ENCODE measurements at regions not wholly inside any gene's neighbourhood (a gene's known extent, or its start where the extent isn't known, plus 50 kb on each side); places are given as distances from the start of the nearest gene placed in this dataset.

DNA sequence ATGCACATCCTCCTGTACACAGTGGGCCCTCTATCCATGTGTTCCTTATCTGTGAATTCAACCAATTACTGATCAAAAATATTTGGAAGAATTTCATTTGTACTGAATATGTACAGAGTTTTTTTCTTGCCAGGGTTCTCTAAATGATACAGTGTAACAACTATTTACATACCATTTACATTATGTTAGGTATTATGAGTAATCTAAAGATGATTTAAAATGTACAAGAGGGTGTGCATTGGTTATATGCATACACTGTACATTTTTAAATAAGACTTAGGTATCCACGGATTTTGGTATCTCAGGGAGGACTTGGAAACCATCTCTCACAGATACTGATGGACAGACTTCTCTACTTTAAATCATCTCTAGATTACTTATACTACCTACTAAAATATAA is 1333.9 kb downstream of the PCDH18 start:
- intact Hi-C loops (cut with DNase I) = no loop called here
- no peaks in the 10 kb centered on the region for H3K36me3 ChIP-seq
- DNase-seq = no peak
- H3K27ac ChIP-seq = no peak overlapping the region
- no peaks in the 10 kb centered on the region for H3K4me1 ChIP-seq
- TF ChIP-seq EP300 (IDR thresholded peaks at IDR 0.05) (no peak), POLR2AphosphoS5 (IDR thresholded peaks at IDR 0.05) (no peak), POLR2A (IDR thresholded peaks at IDR 0.05) (no peak)
- TF ChIP-seq, protein P1, sequence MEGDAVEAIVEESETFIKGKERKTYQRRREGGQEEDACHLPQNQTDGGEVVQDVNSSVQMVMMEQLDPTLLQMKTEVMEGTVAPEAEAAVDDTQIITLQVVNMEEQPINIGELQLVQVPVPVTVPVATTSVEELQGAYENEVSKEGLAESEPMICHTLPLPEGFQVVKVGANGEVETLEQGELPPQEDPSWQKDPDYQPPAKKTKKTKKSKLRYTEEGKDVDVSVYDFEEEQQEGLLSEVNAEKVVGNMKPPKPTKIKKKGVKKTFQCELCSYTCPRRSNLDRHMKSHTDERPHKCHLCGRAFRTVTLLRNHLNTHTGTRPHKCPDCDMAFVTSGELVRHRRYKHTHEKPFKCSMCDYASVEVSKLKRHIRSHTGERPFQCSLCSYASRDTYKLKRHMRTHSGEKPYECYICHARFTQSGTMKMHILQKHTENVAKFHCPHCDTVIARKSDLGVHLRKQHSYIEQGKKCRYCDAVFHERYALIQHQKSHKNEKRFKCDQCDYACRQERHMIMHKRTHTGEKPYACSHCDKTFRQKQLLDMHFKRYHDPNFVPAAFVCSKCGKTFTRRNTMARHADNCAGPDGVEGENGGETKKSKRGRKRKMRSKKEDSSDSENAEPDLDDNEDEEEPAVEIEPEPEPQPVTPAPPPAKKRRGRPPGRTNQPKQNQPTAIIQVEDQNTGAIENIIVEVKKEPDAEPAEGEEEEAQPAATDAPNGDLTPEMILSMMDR (IDR thresholded peaks at IDR 0.05) = no peak
- no peak overlapping the region for H3K4me3 ChIP-seq
- WGBS, 2 donors = 81 to 85% methylated on average over 1 of the region's 1 CpG
- H3K9me3 ChIP-seq = no peaks in the 10 kb centered on the region
- H3K27me3 ChIP-seq = no peaks in the 10 kb centered on the region

DNA sequence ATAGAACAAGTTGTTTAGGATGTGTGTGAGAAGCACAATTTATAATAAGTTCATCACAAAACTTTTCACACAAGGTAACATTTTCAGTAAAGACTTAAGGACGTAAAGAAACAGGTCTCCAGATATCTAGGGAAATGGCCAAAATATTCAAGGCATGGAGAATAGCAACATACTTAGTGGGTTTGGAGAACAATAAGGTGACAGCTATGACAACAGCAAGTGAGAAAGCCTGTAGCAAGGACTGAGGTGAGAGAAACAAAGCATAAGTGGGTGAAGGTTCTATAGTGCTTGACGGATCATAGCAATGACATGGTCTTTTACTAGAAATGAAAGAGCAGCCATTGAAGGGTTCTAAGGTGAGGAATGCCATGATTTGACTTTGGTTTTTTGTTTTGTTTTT is 1337.3 kb downstream of the PCDH18 start:
- TF ChIP-seq, protein P1 (IDR thresholded peaks at IDR 0.05) = no peak
- TF ChIP-seq POLR2AphosphoS5 (IDR thresholded peaks at IDR 0.05) = no peak
- no peak for TF ChIP-seq POLR2A (IDR thresholded peaks at IDR 0.05)
- TF ChIP-seq EP300 (IDR thresholded peaks at IDR 0.05) = no peak
- H3K9me3 ChIP-seq = no peaks in the 10 kb centered on the region
- no peaks in the 10 kb centered on the region for H3K27me3 ChIP-seq
- H3K4me1 ChIP-seq = no peaks in the 10 kb centered on the region
- intact Hi-C loops (cut with DNase I) = no loop called here
- H3K4me3 ChIP-seq = no peak overlapping the region
- no peaks in the 10 kb centered on the region for H3K36me3 ChIP-seq
- 88 to 94% methylated on average over 2 of the region's 2 CpGs for WGBS, 2 donors
- no peak overlapping the region for H3K27ac ChIP-seq
- no peak for DNase-seq

DNA sequence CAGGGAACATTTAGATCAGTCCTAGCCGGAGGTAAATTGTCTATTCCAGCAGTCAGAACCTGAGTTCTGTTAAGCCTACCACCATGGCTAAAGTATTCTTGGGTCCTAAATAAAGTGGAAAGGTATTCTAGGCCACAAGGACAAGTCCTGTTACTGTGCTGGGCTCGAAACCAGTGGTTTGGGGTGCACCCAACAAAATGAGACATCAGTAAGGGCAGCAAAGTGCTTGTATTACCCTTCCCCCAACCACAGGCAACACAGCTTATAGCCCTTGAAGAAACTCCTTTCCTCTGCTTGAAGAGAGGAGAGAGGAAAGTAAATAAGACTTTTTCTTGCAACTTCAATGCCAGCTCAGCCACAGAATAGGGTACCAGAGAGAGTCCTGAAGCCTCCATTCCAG is 1345.6 kb downstream of the PCDH18 start:
- no peak for DNase-seq
- Histone ChIP-seq H3K36me3 (no peaks in the 10 kb centered on the region), H3K27me3 (no peaks in the 10 kb centered on the region), H3K4me1 (no peaks in the 10 kb centered on the region), H3K4me3 (no peak overlapping the region), H3K27ac (no peak overlapping the region), H3K9me3 (no peaks in the 10 kb centered on the region)
- TF ChIP-seq EP300 (IDR thresholded peaks at IDR 0.05) = no peak
- TF ChIP-seq, protein P1 (IDR thresholded peaks at IDR 0.05) = no peak
- TF ChIP-seq POLR2A (IDR thresholded peaks at IDR 0.05) = no peak
- no peak for TF ChIP-seq POLR2AphosphoS5 (IDR thresholded peaks at IDR 0.05)
- intact Hi-C loops (cut with DNase I) = no loop called here
- 72 to 77% methylated on average over 2 of the region's 2 CpGs for WGBS, 2 donors

DNA sequence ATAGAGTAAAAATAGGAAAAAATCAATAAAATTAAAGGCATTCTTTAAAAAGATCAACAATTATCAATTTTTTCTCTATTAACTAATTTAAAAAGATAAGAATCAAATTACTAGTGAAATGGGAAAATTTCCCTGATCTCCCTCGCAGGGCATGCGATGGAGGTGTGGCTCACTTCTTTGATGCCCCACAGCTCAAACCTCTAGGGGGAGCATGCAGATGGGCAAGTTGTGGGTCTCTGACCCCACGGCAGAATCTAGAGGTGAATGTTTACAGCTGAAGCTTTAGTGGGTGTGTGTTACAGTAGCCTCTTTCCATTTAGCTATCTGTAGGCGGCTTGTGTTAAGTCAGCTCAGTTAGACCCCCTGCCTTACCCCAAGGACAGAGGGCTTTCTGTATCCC is 1348.8 kb downstream of the PCDH18 start:
- Histone ChIP-seq H3K4me3 (no peak overlapping the region), H3K27ac (no peak overlapping the region), H3K36me3 (no peaks in the 10 kb centered on the region), H3K4me1 (no peaks in the 10 kb centered on the region), H3K27me3 (no peaks in the 10 kb centered on the region), H3K9me3 (no peaks in the 10 kb centered on the region)
- WGBS, 2 donors = 74 to 86% methylated on average over 4 of the region's 4 CpGs
- no peak for TF ChIP-seq POLR2AphosphoS5 (IDR thresholded peaks at IDR 0.05)
- TF ChIP-seq EP300 (IDR thresholded peaks at IDR 0.05) = no peak
- no peak for TF ChIP-seq POLR2A (IDR thresholded peaks at IDR 0.05)
- TF ChIP-seq, protein P1 (IDR thresholded peaks at IDR 0.05) = no peak
- no peak for DNase-seq
- intact Hi-C loops (cut with DNase I) = no loop called here

DNA sequence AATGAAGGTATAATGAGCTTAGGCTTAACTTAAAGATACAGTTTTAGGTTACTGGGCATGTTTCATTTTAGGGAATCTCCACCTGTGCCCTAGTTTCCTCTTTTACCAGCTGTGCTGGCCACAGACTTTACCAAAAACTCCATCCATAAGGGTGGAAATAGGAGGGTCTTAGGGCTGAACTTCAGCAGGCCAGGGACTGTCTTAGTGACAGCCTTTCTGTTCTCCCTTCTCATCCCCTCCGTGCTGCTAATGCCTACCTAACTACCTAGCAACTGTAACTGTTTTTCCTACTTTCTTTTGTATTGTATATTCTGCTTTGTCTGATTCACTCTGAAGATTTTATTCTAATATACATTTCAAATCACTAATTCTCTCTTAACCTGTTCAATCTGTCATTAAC is 1375.3 kb downstream of the PCDH18 start:
- no peaks in the 10 kb centered on the region for H3K9me3 ChIP-seq
- H3K4me1 ChIP-seq = no peaks in the 10 kb centered on the region
- H3K36me3 ChIP-seq = no peaks in the 10 kb centered on the region
- H3K27ac ChIP-seq = no peak overlapping the region
- TF ChIP-seq, protein P1 (IDR thresholded peaks at IDR 0.05) = no peak
- TF ChIP-seq POLR2AphosphoS5 (IDR thresholded peaks at IDR 0.05) (no peak), EP300 (IDR thresholded peaks at IDR 0.05) (no peak), POLR2A (IDR thresholded peaks at IDR 0.05) (no peak)
- H3K4me3 ChIP-seq = no peak overlapping the region
- WGBS, 2 donors = 49 to 59% methylated on average over 1 of the region's 1 CpG
- intact Hi-C loops (cut with DNase I) = no loop called here
- no peaks in the 10 kb centered on the region for H3K27me3 ChIP-seq
- no peak for DNase-seq
